CD4-positive, alpha-beta memory T cell (primary cell): ENCODE measurements at regions not wholly inside any gene's neighbourhood (a gene's known extent, or its start where the extent isn't known, plus 50 kb on each side); places are given as distances from the start of the nearest gene placed in this dataset.

Experiments
- CTCF ChIA-PET: fragments of 350-600 bp; sonication (Branson Sonifier 250); formaldehyde crosslinking; loops from one replicate; lab custom pipeline; 2021; ENCODE audit warnings: inconsistent platforms; ENCODE audit not compliant: partially characterized antibody; lab: Charles Lee
- POLR2A ChIA-PET: fragments of 350-600 bp; sonication (Branson Sonifier 250); formaldehyde crosslinking; loops from one replicate; lab custom pipeline; 2021; ENCODE audit not compliant: partially characterized antibody; lab: Charles Lee
- DNase-seq, 5 donors: peaks; one replicate each; pipeline versions ENCODE4 v3.0.0 to v3.0.0-alpha.2; 2020 to 2022; ENCODE audit warnings: mixed read lengths in 1 of 5
- H3K27ac ChIP-seq: one replicate; pipeline ENCODE4 v1.7.0; 2013; ENCODE audit warnings: low read depth, low read length
- H3K27me3 ChIP-seq: 2 replicates; pipeline ENCODE4 v1.7.0; 2013; ENCODE audit warnings: mild to moderate bottlenecking, low read length, moderate library complexity; ENCODE audit not compliant: insufficient read depth
- H3K36me3 ChIP-seq: 2 replicates; pipeline ENCODE4 v1.7.0; 2013; ENCODE audit warnings: mild to moderate bottlenecking, low read length, moderate library complexity; ENCODE audit not compliant: insufficient read depth
- H3K4me1 ChIP-seq: 2 replicates; pipeline ENCODE4 v1.7.0; 2013; ENCODE audit warnings: mild to moderate bottlenecking, low read length, moderate library complexity; ENCODE audit not compliant: insufficient read depth
- H3K4me3 ChIP-seq, 2 donors: one replicate each; pipeline ENCODE4 v1.7.0; 2013; ENCODE audit warnings: low read length in 2 of 2, mild to moderate bottlenecking in 1 of 2
- H3K9me3 ChIP-seq, 2 donors: one replicate each; pipeline ENCODE4 v1.7.0; 2013; ENCODE audit warnings: low read length in 2 of 2, control low read depth in 1 of 2; ENCODE audit not compliant: control insufficient read depth in 1 of 2
- H3K27ac Mint-ChIP-seq, 7 donors: one replicate each; pipeline ENCODE4 v1.8.0; 2020 to 2021; ENCODE audit warnings: mixed read lengths in 7 of 7, mild to moderate bottlenecking in 6 of 7, inconsistent platforms in 3 of 7, moderate library complexity in 3 of 7
- H3K27me3 Mint-ChIP-seq, 2 donors: one replicate each; pipeline ENCODE4 v1.8.0; 2020 to 2021; ENCODE audit warnings: mixed read lengths in 2 of 2
- H3K36me3 Mint-ChIP-seq, 2 donors: one replicate each; pipeline ENCODE4 v1.8.0; 2020 to 2021; ENCODE audit warnings: mixed read lengths in 2 of 2, inconsistent platforms in 1 of 2, mild to moderate bottlenecking in 1 of 2
- H3K4me1 Mint-ChIP-seq, 4 donors: one replicate each; pipeline ENCODE4 v1.8.0; 2020 to 2021; ENCODE audit warnings: mixed read lengths in 4 of 4, mild to moderate bottlenecking in 1 of 4
- H3K4me3 Mint-ChIP-seq, 8 donors: one replicate each; pipeline ENCODE4 v1.8.0; 2020 to 2021; ENCODE audit warnings: mixed read lengths in 8 of 8, mild to moderate bottlenecking in 7 of 8, moderate library complexity in 6 of 8, inconsistent platforms in 3 of 8
- H3K9me3 Mint-ChIP-seq, 8 donors: one replicate each; pipeline ENCODE4 v1.8.0; 2020 to 2021; ENCODE audit warnings: mixed read lengths in 8 of 8, mild to moderate bottlenecking in 5 of 8, inconsistent platforms in 3 of 8, moderate library complexity in 1 of 8
- intact Hi-C: fragments of 100-400 bp; cut with micrococcal nuclease; formaldehyde crosslinking; loops from one replicate; pipeline ENCODE4 v1.15.1; 2023

DNA sequence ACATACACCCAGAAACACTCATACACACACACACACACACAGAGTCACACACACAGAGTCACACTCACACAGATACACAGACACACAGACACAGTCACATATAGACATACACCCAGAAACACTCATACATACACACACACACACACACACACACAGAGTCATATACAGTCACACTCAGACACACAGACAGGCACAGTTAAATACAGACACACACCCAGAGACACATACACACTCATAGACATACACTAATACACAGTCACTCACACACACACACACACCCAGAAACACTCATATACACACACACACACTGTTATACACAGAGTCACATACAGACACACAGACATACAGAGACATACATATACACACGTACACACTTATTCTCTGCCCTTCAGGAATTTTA, 250.9 kb downstream of the QKI start:
- H3K27me3 ChIP-seq = no peaks in the 10 kb centered on the region
- no peaks in the 10 kb centered on the region for H3K36me3 ChIP-seq
- H3K4me1 ChIP-seq = peaks cover 5% of the 10 kb centered on the region
- H3K9me3 ChIP-seq = no peaks in the 10 kb centered on the region
- no peak overlapping the region for H3K27ac ChIP-seq
- POLR2A ChIA-PET = no interaction called here
- Mint-ChIP-seq H3K27ac (no peak overlapping the region), H3K9me3 (no peaks in the 10 kb centered on the region), H3K36me3 (no peaks in the 10 kb centered on the region), H3K27me3 (peaks cover 0 to 6% of the 10 kb centered on the region in 2 donors), H3K4me3 (no peak overlapping the region), H3K4me1 (peaks cover 5 to 16% (median 8%) of the 10 kb centered on the region in 4 donors)
- intact Hi-C loops = no loop called here
- CTCF ChIA-PET = no interaction called here
- H3K4me3 ChIP-seq = no peak overlapping the region
- DNase-seq = no peak

DNA sequence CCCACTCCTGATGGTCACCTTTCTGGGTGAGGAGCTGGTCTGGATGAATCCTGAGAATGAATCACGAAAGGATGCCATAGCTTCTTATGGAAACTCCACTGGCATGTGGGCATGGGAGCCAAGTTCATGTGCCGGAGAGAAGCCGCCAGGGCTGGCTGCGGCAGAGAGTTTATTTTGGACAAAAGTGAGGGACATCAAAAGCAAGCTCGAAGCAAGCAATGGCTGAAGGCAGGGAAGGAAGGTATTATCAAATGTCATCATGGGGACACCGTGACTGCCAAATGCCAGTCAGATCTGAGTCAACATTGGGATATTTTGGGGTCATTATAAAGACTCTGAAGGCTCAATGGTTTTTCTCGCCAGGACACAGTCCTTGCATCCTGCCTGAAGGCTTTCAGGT, 249.1 kb downstream of the QKI start:
- no peak overlapping the region for H3K4me3 Mint-ChIP-seq
- DNase-seq = no peak
- H3K9me3 Mint-ChIP-seq = peaks cover 0 to 2% (median 0%) of the 10 kb centered on the region in 8 donors
- Histone ChIP-seq H3K27me3 (no peaks in the 10 kb centered on the region), H3K4me1 (peaks cover 5% of the 10 kb centered on the region), H3K27ac (no peak overlapping the region), H3K36me3 (no peaks in the 10 kb centered on the region), H3K4me3 (no peak overlapping the region), H3K9me3 (no peaks in the 10 kb centered on the region)
- ChIA-PET CTCF (no interaction called here), POLR2A (no interaction called here)
- no peaks in the 10 kb centered on the region for H3K36me3 Mint-ChIP-seq
- H3K4me1 Mint-ChIP-seq = peaks cover 5 to 16% (median 8%) of the 10 kb centered on the region in 4 donors
- H3K27ac Mint-ChIP-seq = no peak overlapping the region
- peaks cover 2 to 16% of the 10 kb centered on the region in 2 donors for H3K27me3 Mint-ChIP-seq
- intact Hi-C loops = no loop called here

DNA sequence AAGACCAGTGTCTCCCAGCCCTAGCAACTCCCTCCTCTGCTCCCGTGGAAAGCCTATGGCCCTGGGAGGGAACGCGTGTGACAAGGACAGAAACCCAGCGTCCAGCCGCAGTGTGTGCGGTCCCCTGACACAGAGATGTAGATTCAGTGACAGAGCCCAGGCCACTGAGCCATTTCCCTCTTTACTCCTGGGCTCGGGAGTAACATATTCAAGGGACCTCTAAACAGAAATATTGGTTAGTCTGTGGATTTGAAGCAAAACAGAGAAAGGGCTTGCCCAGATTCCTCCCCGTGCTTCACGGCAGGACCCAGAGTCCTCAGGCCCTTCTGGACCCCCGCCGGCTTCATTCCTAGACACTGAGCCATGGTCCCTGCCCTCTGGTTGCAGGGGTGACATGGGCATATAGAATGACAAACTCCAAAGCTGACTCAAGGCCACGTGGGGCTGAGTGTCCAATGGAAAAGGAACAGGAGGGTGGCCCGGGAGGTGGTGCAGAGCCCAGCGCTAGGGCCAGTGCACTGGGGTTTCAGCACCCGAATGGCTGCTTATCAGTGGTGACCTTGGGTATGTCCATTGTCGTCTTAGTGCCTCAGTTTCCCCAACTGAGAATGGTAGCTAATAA, 248.2 kb downstream of the QKI start:
- intact Hi-C loops = no loop called here
- Mint-ChIP-seq H3K36me3 (no peaks in the 10 kb centered on the region), H3K9me3 (peaks cover 0 to 3% (median 0%) of the 10 kb centered on the region in 8 donors), H3K27ac (no peak overlapping the region), H3K4me1 (peaks cover 4 to 11% (median 7%) of the 10 kb centered on the region in 4 donors), H3K27me3 (peaks cover 2 to 17% of the 10 kb centered on the region in 2 donors), H3K4me3 (no peak overlapping the region)
- H3K27ac ChIP-seq = no peak overlapping the region
- CTCF ChIA-PET = no interaction called here
- POLR2A ChIA-PET = no interaction called here
- peaks cover 4% of the 10 kb centered on the region for H3K4me1 ChIP-seq
- no peaks in the 10 kb centered on the region for H3K27me3 ChIP-seq
- no peaks in the 10 kb centered on the region for H3K36me3 ChIP-seq
- no peaks in the 10 kb centered on the region for H3K9me3 ChIP-seq
- DNase-seq = no peak
- H3K4me3 ChIP-seq = no peak overlapping the region

DNA sequence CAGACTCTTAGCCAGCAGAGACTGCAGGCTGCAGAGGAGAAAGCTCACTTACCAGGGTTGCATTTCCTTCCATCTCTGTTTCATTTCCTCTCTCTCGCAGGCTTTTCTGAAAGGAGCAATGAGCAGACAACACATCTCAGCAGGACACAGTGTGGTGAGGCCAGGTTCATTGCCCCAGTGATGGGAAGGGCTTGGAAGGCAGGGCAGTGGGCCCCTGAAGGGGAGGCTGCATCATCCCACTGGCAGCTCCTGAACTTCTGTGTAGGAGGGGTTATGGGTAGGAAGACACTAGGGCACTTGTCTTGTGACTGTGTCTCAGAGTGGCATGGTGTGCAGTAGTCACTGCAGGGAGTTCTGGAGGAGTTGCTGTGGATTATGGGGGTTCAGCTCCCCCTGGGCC, 246.8 kb downstream of the QKI start:
- Mint-ChIP-seq H3K4me1 (no peaks in the 10 kb centered on the region), H3K36me3 (no peaks in the 10 kb centered on the region), H3K27ac (no peak overlapping the region), H3K27me3 (peaks cover 2 to 23% of the 10 kb centered on the region in 2 donors), H3K4me3 (no peak overlapping the region), H3K9me3 (peaks cover 0 to 4% (median 0%) of the 10 kb centered on the region in 8 donors)
- Histone ChIP-seq H3K27ac (no peak overlapping the region), H3K4me1 (no peaks in the 10 kb centered on the region), H3K36me3 (no peaks in the 10 kb centered on the region), H3K4me3 (no peak overlapping the region), H3K27me3 (no peaks in the 10 kb centered on the region), H3K9me3 (no peaks in the 10 kb centered on the region)
- POLR2A ChIA-PET = no interaction called here
- intact Hi-C loops = no loop called here
- CTCF ChIA-PET = no interaction called here
- DNase-seq = no peak

DNA sequence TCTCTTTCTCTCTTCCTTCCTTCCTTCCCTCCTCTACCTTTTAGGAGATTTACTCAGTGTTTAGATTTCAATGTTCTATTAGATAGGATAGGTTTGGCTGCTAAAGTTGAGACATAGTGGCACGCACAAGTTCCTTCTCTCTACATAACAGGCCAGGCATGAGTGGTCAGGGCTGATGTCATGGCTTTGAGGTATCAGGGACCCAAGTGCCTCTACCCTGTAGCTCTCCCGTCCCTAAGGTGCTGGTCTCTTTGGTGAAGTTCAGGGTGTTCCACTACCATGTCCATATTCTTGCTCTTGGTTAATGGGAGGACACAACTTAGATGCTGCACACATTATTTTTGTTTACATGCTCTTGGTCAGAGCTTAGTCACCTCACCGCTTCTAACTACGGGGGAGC, 245.3 kb downstream of the QKI start:
- Histone ChIP-seq H3K27ac (no peak overlapping the region), H3K4me1 (no peaks in the 10 kb centered on the region), H3K4me3 (no peak overlapping the region), H3K9me3 (no peaks in the 10 kb centered on the region), H3K27me3 (no peaks in the 10 kb centered on the region), H3K36me3 (no peaks in the 10 kb centered on the region)
- intact Hi-C loops = no loop called here
- ChIA-PET CTCF (no interaction called here), POLR2A (no interaction called here)
- Mint-ChIP-seq H3K4me3 (no peak overlapping the region), H3K36me3 (no peaks in the 10 kb centered on the region), H3K9me3 (peaks cover 0 to 4% (median 0%) of the 10 kb centered on the region in 8 donors), H3K27ac (no peak overlapping the region), H3K27me3 (peaks cover 2 to 27% of the 10 kb centered on the region in 2 donors), H3K4me1 (no peaks in the 10 kb centered on the region)
- no peak for DNase-seq

DNA sequence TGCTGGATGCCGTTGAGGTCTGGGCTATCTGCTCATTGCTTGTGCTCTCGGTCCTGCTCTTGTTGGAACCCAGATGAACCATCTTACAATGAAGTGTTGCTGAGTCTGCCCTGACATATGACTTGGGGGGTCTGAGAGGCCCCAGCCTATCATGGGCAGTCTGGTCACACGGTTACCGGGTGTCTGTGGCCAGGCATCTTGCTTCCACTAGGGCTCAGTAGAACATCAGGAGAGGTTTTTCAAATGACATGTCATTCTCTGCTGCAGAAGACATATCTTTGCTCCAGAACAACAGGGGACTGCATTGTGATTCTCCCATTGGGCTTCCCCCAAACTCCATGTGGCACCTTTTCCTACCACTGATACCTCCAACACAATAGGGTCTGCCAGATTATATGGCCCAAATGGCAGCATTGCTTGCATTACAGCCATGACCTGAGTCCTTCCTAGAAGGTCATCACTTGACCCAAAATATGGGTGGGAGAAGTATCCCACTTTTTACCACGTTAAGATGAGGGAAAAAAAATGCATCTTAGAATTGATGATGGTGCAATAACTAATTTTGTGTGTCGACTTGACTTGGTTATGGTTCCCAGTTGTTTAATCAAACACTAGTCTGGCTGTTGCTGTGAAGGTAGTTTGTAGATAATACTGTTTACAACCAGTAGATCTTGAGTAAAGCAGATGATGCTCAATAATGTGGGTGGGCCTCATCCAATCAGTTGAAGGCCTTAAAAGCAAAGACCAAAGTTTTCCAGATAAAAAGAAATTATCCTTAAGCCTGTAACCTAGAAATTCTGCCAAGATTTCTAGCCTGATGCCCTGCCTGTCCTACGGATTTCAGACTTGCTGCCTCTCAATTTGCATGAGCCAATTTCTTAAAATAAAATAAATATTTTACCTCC, 241.0 kb downstream of the QKI start:
- H3K36me3 ChIP-seq = no peaks in the 10 kb centered on the region
- intact Hi-C loops = no loop called here

DNA sequence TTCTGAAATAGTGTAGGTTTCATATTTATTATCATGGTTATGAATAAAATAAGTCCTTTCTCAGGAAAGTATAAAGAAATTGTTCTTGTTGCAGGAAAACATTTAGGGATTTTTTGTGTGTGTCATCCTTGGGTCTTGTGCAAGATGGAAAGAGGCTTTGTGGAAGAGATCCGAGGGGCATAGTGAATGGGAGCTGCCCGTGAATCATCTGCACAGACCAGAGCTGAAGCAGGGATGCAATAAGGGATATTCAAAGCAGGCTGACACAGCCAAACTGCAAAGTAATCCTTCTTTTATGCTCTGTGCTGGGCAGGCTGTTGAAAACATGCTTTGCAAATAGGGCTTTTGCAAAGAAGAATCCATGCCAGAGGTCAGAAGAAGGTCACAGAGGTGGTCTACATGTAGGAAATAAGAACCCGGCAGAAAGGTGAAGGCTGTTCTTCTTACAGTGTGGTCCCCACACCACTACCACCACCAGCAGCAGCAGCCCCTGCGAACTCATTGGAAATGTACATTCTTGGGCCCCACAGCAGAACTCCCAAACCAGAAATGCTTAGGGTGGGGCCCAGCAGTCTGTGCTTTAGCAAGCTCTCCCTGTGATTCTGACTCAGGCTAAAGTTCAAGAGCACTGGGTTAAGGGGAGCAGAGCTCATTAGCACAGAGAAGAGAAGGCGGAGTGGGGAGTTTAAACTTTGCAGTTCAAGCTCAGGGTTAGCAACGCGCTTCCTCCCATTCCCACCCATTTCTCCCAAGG, 237.6 kb downstream of the QKI start:
- Mint-ChIP-seq H3K27me3 (peaks cover 8 to 12% of the 10 kb centered on the region in 2 donors), H3K9me3 (no peaks in the 10 kb centered on the region), H3K4me3 (no peak overlapping the region), H3K27ac (no peak overlapping the region), H3K4me1 (no peaks in the 10 kb centered on the region), H3K36me3 (no peaks in the 10 kb centered on the region)
- Histone ChIP-seq H3K36me3 (no peaks in the 10 kb centered on the region), H3K27me3 (no peaks in the 10 kb centered on the region), H3K27ac (no peak overlapping the region), H3K9me3 (no peaks in the 10 kb centered on the region), H3K4me1 (no peaks in the 10 kb centered on the region), H3K4me3 (no peak overlapping the region)
- CTCF ChIA-PET = no interaction called here
- intact Hi-C loops = no loop called here
- no peak for DNase-seq
- POLR2A ChIA-PET = no interaction called here

More for the DNA sequence above, 241.0 kb downstream of the QKI start:
- Histone ChIP-seq H3K4me1 (no peaks in the 10 kb centered on the region), H3K4me3 (no peak overlapping the region), H3K27me3 (no peaks in the 10 kb centered on the region), H3K27ac (no peak overlapping the region), H3K9me3 (no peaks in the 10 kb centered on the region)
- no peaks in the 10 kb centered on the region for H3K4me1 Mint-ChIP-seq
- peaks cover 0 to 4% (median 0%) of the 10 kb centered on the region in 8 donors for H3K9me3 Mint-ChIP-seq
- no peak overlapping the region for H3K27ac Mint-ChIP-seq
- ChIA-PET POLR2A (no interaction called here), CTCF (no interaction called here)
- DNase-seq = no peak
- H3K36me3 Mint-ChIP-seq = no peaks in the 10 kb centered on the region
- peaks cover 5 to 25% of the 10 kb centered on the region in 2 donors for H3K27me3 Mint-ChIP-seq
- no peak overlapping the region for H3K4me3 Mint-ChIP-seq
